Nephron progenitor cell (in vitro differentiated cells): ENCODE measurements at regions not wholly inside any gene's neighbourhood (a gene's known extent, or its start where the extent isn't known, plus 50 kb on each side); places are given as distances from the start of the nearest gene placed in this dataset.

ENCODE experiments used
- DNase-seq: peaks from one replicate; pipeline ENCODE4 v3.0.0; 2021
- H3K27ac Mint-ChIP-seq: 2 replicates; pipeline ENCODE4 v1.8.0; 2021; ENCODE audit warnings: mild to moderate bottlenecking, moderate library complexity, mixed read lengths
- H3K27me3 Mint-ChIP-seq: 2 replicates; pipeline ENCODE4 v1.8.0; 2021; ENCODE audit warnings: mild to moderate bottlenecking, low read depth, mixed read lengths; ENCODE audit not compliant: poor library complexity
- H3K36me3 Mint-ChIP-seq: 2 replicates; pipeline ENCODE4 v1.8.0; 2021; ENCODE audit warnings: low read depth, mixed read lengths
- H3K4me1 Mint-ChIP-seq: 2 replicates; pipeline ENCODE4 v1.8.0; 2021; ENCODE audit warnings: mixed read lengths
- H3K4me3 Mint-ChIP-seq: 2 replicates; pipeline ENCODE4 v1.8.0; 2021; ENCODE audit warnings: mild to moderate bottlenecking, moderate library complexity, mixed read lengths
- H3K9me3 Mint-ChIP-seq: 2 replicates; pipeline ENCODE4 v1.8.0; 2021; ENCODE audit warnings: mild to moderate bottlenecking, moderate library complexity, mixed read lengths
- CTCF ChIP-seq: fragments of 200-600 bp; sonication (generic); IDR thresholded peaks from 2 replicates; pipeline ENCODE4 v1.5.0; 2021; ENCODE audit warnings: antibody characterized with exemption

- Mint-ChIP-seq H3K9me3 (peaks cover 5% of the 10 kb centered on the region), H3K4me3 (no peak overlapping the region), H3K36me3 (no peaks in the 10 kb centered on the region), H3K4me1 (peaks cover 3% of the 10 kb centered on the region), H3K27me3 (peaks cover 18% of the 10 kb centered on the region), H3K27ac (no peak overlapping the region)
- no peak for DNase-seq
- no peak for TF ChIP-seq CTCF
These were observed 122.4 kb upstream of the VASH1 start for GRCh38 chr14:76638841-76639240.

- no peak for DNase-seq
- Mint-ChIP-seq H3K4me3 (no peak overlapping the region), H3K27ac (no peak overlapping the region), H3K9me3 (peaks cover 5% of the 10 kb centered on the region), H3K36me3 (no peaks in the 10 kb centered on the region), H3K4me1 (peaks cover 7% of the 10 kb centered on the region), H3K27me3 (peaks cover 18% of the 10 kb centered on the region)
- TF ChIP-seq CTCF, result no peak
These were observed 121.5 kb upstream of the VASH1 start for GRCh38 chr14:76639606-76640229.

GRCh38 chr14:76640923-76641395 lies 120.3 kb upstream of the VASH1 start:
- H3K4me1 Mint-ChIP-seq, result peaks cover 7% of the 10 kb centered on the region
- peaks cover 14% of the 10 kb centered on the region for H3K27me3 Mint-ChIP-seq
- no peak for TF ChIP-seq CTCF
- H3K27ac Mint-ChIP-seq, result no peak overlapping the region
- no peak for DNase-seq
- H3K9me3 Mint-ChIP-seq, result peaks cover 5% of the 10 kb centered on the region
- H3K4me3 Mint-ChIP-seq, result no peak overlapping the region
- H3K36me3 Mint-ChIP-seq, result no peaks in the 10 kb centered on the region

GRCh38 chr14:76641541-76641940 lies 119.7 kb upstream of the VASH1 start:
- no peak for TF ChIP-seq CTCF
- Mint-ChIP-seq H3K36me3 (no peaks in the 10 kb centered on the region), H3K9me3 (peaks cover 4% of the 10 kb centered on the region), H3K4me1 (peaks cover 7% of the 10 kb centered on the region), H3K27ac (no peak overlapping the region), H3K4me3 (no peak overlapping the region), H3K27me3 (peaks cover 13% of the 10 kb centered on the region)
- no peak for DNase-seq

GRCh38 chr14:76643887-76644286 lies 117.4 kb upstream of the VASH1 start:
- no peaks in the 10 kb centered on the region for H3K9me3 Mint-ChIP-seq
- H3K4me1 Mint-ChIP-seq, result peaks cover 7% of the 10 kb centered on the region
- H3K27ac Mint-ChIP-seq, result no peak overlapping the region
- H3K36me3 Mint-ChIP-seq, result no peaks in the 10 kb centered on the region
- no peak for DNase-seq
- peaks cover 13% of the 10 kb centered on the region for H3K27me3 Mint-ChIP-seq
- no peak for TF ChIP-seq CTCF
- H3K4me3 Mint-ChIP-seq, result no peak overlapping the region

- H3K4me3 Mint-ChIP-seq, result no peak overlapping the region
- H3K27me3 Mint-ChIP-seq, result peaks cover 10% of the 10 kb centered on the region
- DNase-seq, result peak; percentile 77
- peaks cover 7% of the 10 kb centered on the region for H3K4me1 Mint-ChIP-seq
- TF ChIP-seq CTCF, result peak; percentile 78
- H3K9me3 Mint-ChIP-seq, result no peaks in the 10 kb centered on the region
- H3K36me3 Mint-ChIP-seq, result no peaks in the 10 kb centered on the region
- H3K27ac Mint-ChIP-seq, result no peak overlapping the region
These were observed 116.3 kb upstream of the VASH1 start for GRCh38 chr14:76644855-76645518.
